SK-N-SH treated with all-trans-retinoic acid at 6 μM for 48 hours (cell line): ENCODE measurements at regions not wholly inside any gene's neighbourhood (a gene's known extent, or its start where the extent isn't known, plus 50 kb on each side); places are given as distances from the start of the nearest gene placed in this dataset.

Source experiments
- ARNTL ChIP-seq: fragments of 450-650 bp; formaldehyde crosslinking; IDR thresholded peaks from 2 replicates; pipeline ENCODE4 v1.5.0; 2020; ENCODE audit warnings: low read depth, mild to moderate bottlenecking, moderate library complexity, borderline replicate concordance
- CREB5 ChIP-seq: fragments of 250-450 bp; sonication (Bioruptor Pico); IDR thresholded peaks from 2 replicates; pipeline ENCODE4 v1.5.1; 2020; ENCODE audit warnings: low read depth, mild to moderate bottlenecking, moderate library complexity
- CSDC2 ChIP-seq: fragments of 250-450 bp; sonication (Bioruptor Pico); IDR thresholded peaks from 2 replicates; pipeline ENCODE4 v1.5.0; 2020; ENCODE audit warnings: mild to moderate bottlenecking, moderate library complexity
- CSRNP3 ChIP-seq: fragments of 250-450 bp; sonication (Bioruptor Pico); IDR thresholded peaks from 2 replicates; pipeline ENCODE4 v1.5.1; 2021; ENCODE audit warnings: mild to moderate bottlenecking, moderate library complexity
- GLIS3 ChIP-seq: fragments of 250-450 bp; sonication (Bioruptor Pico); IDR thresholded peaks from 2 replicates; pipeline ENCODE4 v1.5.0; 2020; ENCODE audit warnings: mild to moderate bottlenecking, moderate library complexity
- OSR1 ChIP-seq: fragments of 250-450 bp; sonication (Bioruptor Pico); IDR thresholded peaks from 2 replicates; pipeline ENCODE4 v1.8.0; 2022; ENCODE audit warnings: moderate library complexity, mild to moderate bottlenecking, inconsistent platforms
- PATZ1 ChIP-seq: fragments of 250-450 bp; sonication (Bioruptor Pico); IDR thresholded peaks from 2 replicates; pipeline ENCODE4 v1.8.0; 2020; ENCODE audit warnings: mild to moderate bottlenecking, moderate library complexity, borderline replicate concordance
- RARB ChIP-seq: fragments of 250-450 bp; sonication (Bioruptor Pico); IDR thresholded peaks from 2 replicates; pipeline ENCODE4 v1.8.0; 2021; ENCODE audit warnings: mild to moderate bottlenecking, moderate library complexity
- TOX ChIP-seq: fragments of 250-450 bp; sonication (Bioruptor Pico); IDR thresholded peaks from 2 replicates; pipeline ENCODE4 v1.8.0; 2021; ENCODE audit warnings: mild to moderate bottlenecking, moderate library complexity, borderline replicate concordance
- TSHZ2 ChIP-seq: fragments of 250-450 bp; sonication (Bioruptor Pico); IDR thresholded peaks from 2 replicates; pipeline ENCODE4 v1.5.0; 2020; ENCODE audit warnings: mild to moderate bottlenecking, moderate library complexity
- ZFP30 ChIP-seq: fragments of 450-650 bp; formaldehyde crosslinking; IDR thresholded peaks from 2 replicates; pipeline ENCODE4 v1.5.0; 2022; ENCODE audit warnings: mild to moderate bottlenecking, moderate library complexity
- ZNF8 ChIP-seq: fragments of 450-650 bp; formaldehyde crosslinking; IDR thresholded peaks from 2 replicates; pipeline ENCODE4 v1.5.0; 2020; ENCODE audit warnings: mild to moderate bottlenecking, moderate library complexity

- TF ChIP-seq TOX (CRISPR knock-in tag) = no peak
- TF ChIP-seq OSR1 (CRISPR knock-in tag) = no peak
- TF ChIP-seq RARB (CRISPR knock-in tag) = no peak
- no peak for TF ChIP-seq CREB5
- TF ChIP-seq ZFP30 = no peak
- TF ChIP-seq PATZ1 (CRISPR knock-in tag) = no peak
- no peak for TF ChIP-seq GLIS3
- TF ChIP-seq ARNTL (CRISPR knock-in tag) = no peak
- no peak for TF ChIP-seq ZNF8
- no peak for TF ChIP-seq TSHZ2 (CRISPR knock-in tag)
- TF ChIP-seq CSRNP3 (CRISPR knock-in tag) = no peak
- TF ChIP-seq CSDC2 (CRISPR knock-in tag) = no peak
These were observed 101.5 kb upstream of the SATB1 start for GRCh38 chr3:18526667-18527066.
